Esophagus squamous epithelium (tissue), 5 donors: ENCODE measurements at regions not wholly inside any gene's neighbourhood (a gene's known extent, or its start where the extent isn't known, plus 50 kb on each side); places are given as distances from the start of the nearest gene placed in this dataset.

Experiments
- DNase-seq: peaks from one replicate; lab custom pipeline; 2025; lab: John Stamatoyannopoulos, UW
- H3K27ac ChIP-seq, 4 donors: fragments of 200-600 bp; sonication (generic); one replicate each; pipeline ENCODE4 v1.5.1; 2016 to 2019; ENCODE audit warnings: mild to moderate bottlenecking in 1 of 4
- H3K27me3 ChIP-seq, 4 donors: fragments of 200-600 bp; sonication (generic); 1 replicate in 3 of 4; 2 replicates in 1 of 4; pipeline versions ENCODE4 v1.5.1 to v1.6.0; 2017 to 2021; ENCODE audit warnings: antibody characterized with exemption in 1 of 4
- H3K36me3 ChIP-seq, 3 donors: fragments of 200-600 bp; sonication (generic); one replicate each; pipeline ENCODE4 v1.5.1; 2016 to 2019
- H3K4me1 ChIP-seq, 3 donors: fragments of 200-600 bp; sonication (generic); one replicate each; pipeline ENCODE4 v1.5.1; 2017 to 2019
- H3K4me3 ChIP-seq, 4 donors: fragments of 200-600 bp; sonication (generic); 1 replicate in 3 of 4; 2 replicates in 1 of 4; pipeline ENCODE4 v1.5.1; 2016 to 2019; ENCODE audit warnings: mild to moderate bottlenecking in 2 of 4, moderate library complexity in 1 of 4
- H3K9me3 ChIP-seq, 3 donors: fragments of 200-600 bp; sonication (generic); one replicate each; pipeline ENCODE4 v1.5.1; 2016 to 2019
- POLR2A ChIP-seq, 4 donors: fragments of 450-650 bp; IDR thresholded peaks; one replicate each; pipeline ENCODE4 v1.6.1; 2017; ENCODE audit warnings: antibody characterized with exemption in 4 of 4, mild to moderate bottlenecking in 4 of 4, moderate library complexity in 3 of 4
- WGBS, 2 donors: methylation state at CpG; one replicate each; pipeline ENCODE4 v1.1.5; 2018; 5-methylcytosine and 5-hydroxymethylcytosine counted together
- intact Hi-C: fragments of 100-400 bp; cut with DNase I; formaldehyde crosslinking; loops from one replicate; pipeline ENCODE4 v1.15.0; 2022
- TF ChIP-seq, protein P1 (sequence below), 6 experiments: fragments of 450-650 bp in 4 of 6; fragments of 200-600 bp in 2 of 6; sonication (generic) in 2 of 6; IDR thresholded peaks; one replicate each; pipeline ENCODE4 v1.5.1; 2016 to 2019; ENCODE audit warnings: antibody characterized with exemption in 6 of 6, mild to moderate bottlenecking in 4 of 6, moderate library complexity in 4 of 6
- donor health status: DM: yes; HTN: yes; CAD: no.

DNA sequence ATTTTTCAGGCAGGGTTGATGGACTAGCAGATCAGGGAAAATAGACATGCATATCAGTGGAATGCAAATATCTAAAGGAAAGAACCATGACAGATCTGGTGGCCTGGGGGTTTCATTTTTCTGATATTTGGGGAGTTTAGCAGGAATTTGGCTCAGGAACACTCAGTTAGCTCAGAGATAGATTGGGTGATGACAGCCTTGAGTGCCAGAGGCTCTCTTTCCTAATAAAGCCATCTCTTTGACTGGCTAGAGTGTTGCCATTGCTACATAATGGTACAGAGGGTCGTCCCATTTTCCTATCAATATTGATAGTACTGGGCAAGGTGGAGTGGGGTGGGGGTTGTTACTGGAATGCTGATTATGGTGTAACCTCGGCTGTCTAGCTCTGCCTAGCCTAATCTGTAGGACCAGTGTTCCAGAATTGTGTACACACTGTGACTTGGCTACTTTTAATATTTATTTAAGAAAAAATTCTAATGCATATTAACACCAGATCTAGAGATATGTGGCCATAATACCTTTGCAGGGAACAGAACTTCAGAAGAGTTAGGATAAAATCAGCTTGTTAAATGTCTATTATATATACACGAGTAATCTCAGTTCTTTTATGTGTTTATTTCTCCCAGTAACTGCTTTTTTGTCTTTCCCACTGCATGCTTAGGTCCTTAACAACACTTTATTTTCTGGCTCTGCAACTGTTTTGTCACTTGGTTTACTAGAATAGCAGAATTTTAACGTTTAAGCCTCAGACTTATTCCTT, 145.0 kb upstream of the SPOCK3 start:
- no peaks in the 10 kb centered on the region for H3K27me3 ChIP-seq
- intact Hi-C loops = no loop called here
- WGBS, 2 donors = 34 to 53% methylated on average over 4 of the region's 4 CpGs
- no peak for DNase-seq
- H3K36me3 ChIP-seq = no peaks in the 10 kb centered on the region
- H3K4me3 ChIP-seq = no peak overlapping the region
- H3K4me1 ChIP-seq = no peaks in the 10 kb centered on the region
- H3K9me3 ChIP-seq = no peaks in the 10 kb centered on the region
- TF ChIP-seq POLR2A (IDR thresholded peaks at IDR 0.05) = no peak
- TF ChIP-seq, protein P1, sequence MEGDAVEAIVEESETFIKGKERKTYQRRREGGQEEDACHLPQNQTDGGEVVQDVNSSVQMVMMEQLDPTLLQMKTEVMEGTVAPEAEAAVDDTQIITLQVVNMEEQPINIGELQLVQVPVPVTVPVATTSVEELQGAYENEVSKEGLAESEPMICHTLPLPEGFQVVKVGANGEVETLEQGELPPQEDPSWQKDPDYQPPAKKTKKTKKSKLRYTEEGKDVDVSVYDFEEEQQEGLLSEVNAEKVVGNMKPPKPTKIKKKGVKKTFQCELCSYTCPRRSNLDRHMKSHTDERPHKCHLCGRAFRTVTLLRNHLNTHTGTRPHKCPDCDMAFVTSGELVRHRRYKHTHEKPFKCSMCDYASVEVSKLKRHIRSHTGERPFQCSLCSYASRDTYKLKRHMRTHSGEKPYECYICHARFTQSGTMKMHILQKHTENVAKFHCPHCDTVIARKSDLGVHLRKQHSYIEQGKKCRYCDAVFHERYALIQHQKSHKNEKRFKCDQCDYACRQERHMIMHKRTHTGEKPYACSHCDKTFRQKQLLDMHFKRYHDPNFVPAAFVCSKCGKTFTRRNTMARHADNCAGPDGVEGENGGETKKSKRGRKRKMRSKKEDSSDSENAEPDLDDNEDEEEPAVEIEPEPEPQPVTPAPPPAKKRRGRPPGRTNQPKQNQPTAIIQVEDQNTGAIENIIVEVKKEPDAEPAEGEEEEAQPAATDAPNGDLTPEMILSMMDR (IDR thresholded peaks at IDR 0.05) = no peak
- H3K27ac ChIP-seq = no peak overlapping the region

DNA sequence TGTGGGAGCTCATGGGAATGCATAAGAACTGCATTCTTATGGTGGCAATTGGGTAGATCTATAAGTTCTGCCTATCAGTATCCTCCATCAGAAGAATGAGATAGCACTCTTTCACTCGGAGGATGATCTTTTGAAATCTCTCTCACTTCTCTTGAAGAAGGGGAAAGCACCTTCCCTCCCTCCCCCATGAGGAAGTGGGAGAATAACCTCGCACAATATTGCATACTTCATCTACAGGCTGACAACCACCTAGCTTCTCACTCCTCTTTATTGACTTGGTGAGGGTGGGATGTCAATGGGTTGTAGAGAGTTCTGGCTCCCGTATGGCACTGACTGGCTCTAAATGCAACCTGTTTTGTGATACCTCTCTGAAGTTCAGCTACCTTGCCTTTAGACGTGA, 146.7 kb upstream of the SPOCK3 start:
- no peak overlapping the region for H3K4me3 ChIP-seq
- no peak for DNase-seq
- intact Hi-C loops = no loop called here
- WGBS, 2 donors = 58 to 75% methylated on average over 4 of the region's 4 CpGs
- no peak for TF ChIP-seq POLR2A (IDR thresholded peaks at IDR 0.05)
- TF ChIP-seq, protein P1 (IDR thresholded peaks at IDR 0.05) = no peak
- H3K9me3 ChIP-seq = no peaks in the 10 kb centered on the region
- no peak overlapping the region for H3K27ac ChIP-seq
- H3K27me3 ChIP-seq = no peaks in the 10 kb centered on the region
- H3K36me3 ChIP-seq = no peaks in the 10 kb centered on the region
- no peaks in the 10 kb centered on the region for H3K4me1 ChIP-seq

DNA sequence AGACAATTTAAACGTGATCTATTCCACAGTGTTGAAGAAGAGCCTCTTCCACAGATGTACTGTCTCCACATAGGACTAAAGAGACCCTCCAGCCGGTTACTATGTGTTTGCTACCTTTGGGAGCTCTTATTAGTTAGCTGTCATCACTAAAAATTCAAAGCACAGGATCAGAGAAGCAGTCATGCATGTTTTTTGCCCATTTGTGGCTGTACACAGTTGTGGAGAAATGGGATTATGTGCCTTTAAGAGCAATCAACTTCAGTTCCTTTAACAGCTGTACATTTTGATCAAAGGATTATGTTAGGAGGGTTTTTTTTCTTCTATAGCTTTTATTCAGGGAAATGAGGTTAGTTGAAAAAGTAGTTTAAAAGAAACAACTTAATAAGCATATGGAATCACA, 149.0 kb upstream of the SPOCK3 start:
- 34 to 45% methylated on average over 2 of the region's 2 CpGs for WGBS, 2 donors
- no peaks in the 10 kb centered on the region for H3K36me3 ChIP-seq

DNA sequence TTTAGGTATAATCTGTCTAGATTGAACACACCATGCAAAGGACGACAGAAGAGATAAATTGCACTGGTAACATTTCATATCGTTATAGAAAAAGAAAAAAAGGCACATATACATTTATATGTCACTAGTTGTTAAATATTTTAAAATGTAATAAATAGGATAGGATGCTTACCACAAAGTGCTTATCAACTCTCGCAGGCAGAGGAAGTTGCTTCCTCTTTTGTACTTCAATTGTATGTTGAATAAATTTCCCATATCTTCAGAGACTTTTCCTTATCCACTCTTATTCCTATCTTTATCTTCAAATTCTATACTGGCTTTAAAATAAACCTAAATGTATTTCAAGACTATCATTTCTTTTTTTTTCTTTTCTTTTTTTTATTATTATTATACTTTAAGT, 163.3 kb upstream of the SPOCK3 start:
- 55 to 64% methylated on average over 3 of the region's 3 CpGs for WGBS, 2 donors
- no peaks in the 10 kb centered on the region for H3K4me1 ChIP-seq
- intact Hi-C loops = no loop called here
- H3K27ac ChIP-seq = no peak overlapping the region
- H3K4me3 ChIP-seq = no peak overlapping the region
- no peak for DNase-seq
- H3K9me3 ChIP-seq = no peaks in the 10 kb centered on the region
- H3K36me3 ChIP-seq = no peaks in the 10 kb centered on the region
- H3K27me3 ChIP-seq = no peaks in the 10 kb centered on the region
- no peak for TF ChIP-seq POLR2A (IDR thresholded peaks at IDR 0.05)
- TF ChIP-seq, protein P1 (IDR thresholded peaks at IDR 0.05) = no peak

More for the DNA sequence above, 149.0 kb upstream of the SPOCK3 start:
- H3K27me3 ChIP-seq = no peaks in the 10 kb centered on the region
- TF ChIP-seq, protein P1 (IDR thresholded peaks at IDR 0.05) = no peak
- no peak for TF ChIP-seq POLR2A (IDR thresholded peaks at IDR 0.05)
- no peak overlapping the region for H3K4me3 ChIP-seq
- DNase-seq = no peak
- no peaks in the 10 kb centered on the region for H3K4me1 ChIP-seq
- no peaks in the 10 kb centered on the region for H3K9me3 ChIP-seq
- intact Hi-C loops = no loop called here
- no peak overlapping the region for H3K27ac ChIP-seq

DNA sequence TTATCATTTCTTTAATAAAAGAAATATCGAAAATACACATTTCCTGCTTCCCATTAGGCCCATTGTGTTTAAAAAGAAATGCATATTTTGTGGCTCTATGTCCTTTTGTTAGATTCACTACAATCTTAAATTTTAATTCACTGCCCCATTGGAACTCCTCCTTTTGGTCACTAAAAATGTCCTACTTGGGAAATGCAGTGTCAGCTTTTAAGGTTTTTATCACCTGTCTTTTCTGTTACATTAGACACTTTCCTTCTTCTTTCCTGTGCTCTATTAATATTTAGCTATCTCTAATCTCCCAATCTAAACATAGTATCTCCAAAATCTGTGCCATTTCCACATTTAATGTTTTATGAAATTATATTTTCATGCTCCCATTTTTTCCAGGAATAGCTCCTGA, 164.9 kb upstream of the SPOCK3 start:
- intact Hi-C loops = no loop called here
- no peak overlapping the region for H3K27ac ChIP-seq
- WGBS, 2 donors = 55 to 87% methylated on average over 1 of the region's 1 CpG

More for the DNA sequence above, 164.9 kb upstream of the SPOCK3 start:
- no peak for TF ChIP-seq POLR2A (IDR thresholded peaks at IDR 0.05)
- TF ChIP-seq, protein P1 (IDR thresholded peaks at IDR 0.05) = no peak
- H3K36me3 ChIP-seq = no peaks in the 10 kb centered on the region
- DNase-seq = no peak
- no peaks in the 10 kb centered on the region for H3K4me1 ChIP-seq
- H3K27me3 ChIP-seq = no peaks in the 10 kb centered on the region
- H3K9me3 ChIP-seq = no peaks in the 10 kb centered on the region
- H3K4me3 ChIP-seq = no peak overlapping the region
